GM04503 (cell line): ENCODE measurements at regions not wholly inside any gene's neighbourhood (a gene's known extent, or its start where the extent isn't known, plus 50 kb on each side); places are given as distances from the start of the nearest gene placed in this dataset.
A peak's percentile ranks its signal among the peaks of the same experiment; 100 is the strongest.

ENCODE experiments used
- DNase-seq: peaks from one replicate; pipeline ENCODE4 v3.0.0-alpha.2; 2012; ENCODE audit warnings: low read depth

DNA sequence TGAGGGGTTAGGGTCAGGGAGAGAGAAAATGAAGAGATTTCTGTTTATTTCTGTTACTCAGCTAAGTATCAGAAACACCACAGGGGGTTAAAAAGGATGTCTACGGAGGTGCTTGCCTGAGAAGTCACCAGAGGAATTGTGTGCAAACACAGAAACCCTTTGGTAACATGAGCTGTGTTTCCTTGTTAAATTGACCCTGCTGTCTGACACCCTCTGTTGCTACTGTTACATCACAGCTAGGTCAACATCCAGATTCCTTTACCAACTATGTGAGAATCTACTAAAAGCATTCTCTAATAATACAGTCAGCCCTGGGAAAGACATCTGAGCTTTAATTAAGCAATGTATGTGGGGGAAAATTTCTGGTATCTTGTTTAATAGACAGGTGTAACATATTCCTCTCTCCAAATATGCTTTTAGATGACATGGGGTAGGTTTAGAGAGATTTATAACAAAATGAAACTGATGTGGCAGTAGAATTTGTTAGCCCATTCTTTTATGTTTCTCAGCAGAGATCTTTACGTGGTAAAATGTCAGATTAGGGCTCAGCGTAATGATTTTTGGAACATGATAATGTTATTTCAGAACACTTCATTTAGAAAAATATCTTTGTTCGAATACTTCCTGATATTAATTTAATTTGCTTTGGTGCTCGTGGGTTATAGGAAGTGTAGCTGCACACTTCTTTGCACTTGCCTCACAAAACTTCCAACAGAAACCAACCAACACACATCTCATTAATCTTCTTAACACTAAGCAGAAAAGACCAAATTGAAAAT lies 168.0 kb upstream of the AHR start:
- peak; percentile 58 for DNase-seq

DNA sequence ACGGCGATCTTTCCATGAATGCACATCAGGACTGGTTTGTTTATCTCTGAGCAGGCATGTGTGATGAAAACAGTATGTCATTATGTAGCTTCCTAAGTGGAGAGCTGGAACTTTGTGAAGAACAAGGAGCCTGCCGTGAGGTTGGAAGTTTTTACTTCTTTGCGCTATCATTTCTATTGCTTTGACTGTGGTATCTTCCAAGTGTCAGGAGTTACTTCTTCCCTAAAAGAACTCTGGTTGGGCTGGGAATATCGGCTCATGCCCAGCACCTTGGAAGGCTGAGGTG lies 167.4 kb upstream of the AHR start:
- no peak for DNase-seq

DNA sequence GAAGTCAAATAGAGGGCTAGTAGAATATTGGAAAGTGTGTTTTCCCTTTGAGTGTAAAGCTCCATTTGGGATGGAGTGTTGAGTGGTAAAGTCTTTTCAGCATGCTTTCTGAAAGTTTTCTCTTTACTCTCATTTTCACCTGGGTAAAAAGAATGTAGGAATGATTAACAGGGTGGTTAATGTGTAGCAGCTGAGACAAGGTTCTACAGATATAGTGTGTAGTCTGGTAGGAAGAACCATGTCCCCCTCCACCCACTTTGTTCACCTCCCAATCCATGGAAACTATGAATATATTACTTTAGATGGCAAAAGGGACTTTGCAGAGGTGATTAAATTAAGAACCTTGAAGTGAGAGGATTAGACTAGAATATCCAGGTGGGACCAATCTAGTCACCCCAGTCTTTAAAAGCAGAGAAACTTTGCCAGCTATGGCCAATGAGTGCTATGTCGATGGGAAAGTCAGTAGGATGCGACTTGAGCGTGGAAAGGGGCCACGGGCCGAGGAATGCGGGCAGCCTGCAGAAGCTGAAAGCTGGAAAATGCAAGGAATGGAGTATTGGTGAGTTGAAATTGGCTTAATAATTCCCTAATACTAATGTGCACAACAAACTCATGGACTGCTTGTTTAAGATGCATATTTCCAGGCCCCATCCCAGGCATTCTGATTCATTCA lies 166.3 kb upstream of the AHR start:
- DNase-seq: no peak

DNA sequence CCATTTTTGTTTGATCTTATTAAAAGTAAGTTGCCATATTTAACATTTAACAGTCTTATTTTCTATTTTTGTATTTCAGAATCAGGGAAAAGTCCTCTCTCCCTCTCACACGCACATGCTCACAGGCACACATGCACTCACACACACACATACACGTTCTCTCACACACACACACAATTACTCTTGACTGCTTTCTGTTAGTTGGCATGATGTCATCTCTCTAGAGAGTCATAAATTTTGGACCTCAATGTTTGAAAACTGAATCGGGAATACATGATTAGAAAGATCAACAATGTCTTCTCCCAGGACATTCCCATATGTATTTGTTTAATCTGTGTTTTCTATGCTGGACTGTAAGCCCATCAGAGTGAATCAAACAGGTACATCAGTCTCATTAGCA lies 165.7 kb upstream of the AHR start:
- no peak for DNase-seq

DNA sequence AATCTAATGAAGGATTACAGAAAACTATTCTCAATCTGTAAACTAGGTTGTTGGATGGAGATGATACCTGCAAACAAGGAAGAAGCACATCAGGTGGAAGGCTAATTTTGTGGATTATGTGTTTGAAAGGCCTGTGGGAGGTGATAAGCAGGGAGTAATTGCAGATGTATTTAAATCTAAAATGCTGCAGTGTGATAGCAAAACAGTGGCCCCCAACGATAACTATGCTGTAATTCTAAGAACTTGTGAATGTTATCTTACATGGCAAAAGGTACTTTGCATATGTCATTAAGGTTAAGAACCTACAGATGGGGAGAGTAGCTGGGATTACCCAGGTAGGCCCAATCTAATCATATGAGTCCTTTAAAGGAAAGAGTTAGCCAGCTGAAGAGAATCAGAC lies 164.5 kb upstream of the AHR start:
- no peak for DNase-seq

DNA sequence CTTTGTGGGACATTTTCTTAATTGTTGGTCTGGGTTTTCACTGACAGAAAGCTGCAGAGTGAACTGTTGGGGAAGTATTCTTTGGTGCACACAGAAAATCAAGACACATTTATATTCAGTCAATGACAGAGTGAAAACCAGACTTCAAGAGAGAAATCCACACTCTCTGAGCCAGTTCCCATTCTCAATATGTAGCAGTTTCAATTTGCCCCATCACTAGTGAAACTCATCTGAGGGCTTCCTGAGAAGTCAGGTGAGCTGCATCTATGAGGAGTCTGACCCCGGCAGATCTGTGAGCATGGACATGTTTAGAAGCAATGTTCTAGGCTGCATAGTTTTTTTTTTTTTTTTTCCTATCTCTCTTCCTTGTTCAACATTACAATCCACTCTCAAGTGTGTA lies 163.7 kb upstream of the AHR start:
- no peak for DNase-seq

DNA sequence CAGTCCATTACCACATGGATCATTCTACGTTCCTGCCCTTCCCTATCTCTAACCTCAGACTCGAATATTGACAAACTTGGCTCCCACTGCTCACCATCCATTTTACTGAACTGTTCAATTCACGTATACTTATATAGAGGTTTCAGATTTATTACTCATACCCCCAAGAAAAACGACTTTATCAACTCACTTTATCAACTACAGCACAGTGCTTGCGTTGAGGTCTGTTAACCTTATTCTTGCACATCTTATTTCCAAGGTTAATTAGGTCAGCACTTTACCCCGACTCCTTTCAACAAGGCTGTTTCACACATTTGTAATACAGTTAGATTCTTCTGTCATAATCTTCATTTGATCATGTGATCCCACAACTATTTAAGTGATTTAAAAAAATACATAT lies 162.3 kb upstream of the AHR start:
- no peak for DNase-seq

DNA sequence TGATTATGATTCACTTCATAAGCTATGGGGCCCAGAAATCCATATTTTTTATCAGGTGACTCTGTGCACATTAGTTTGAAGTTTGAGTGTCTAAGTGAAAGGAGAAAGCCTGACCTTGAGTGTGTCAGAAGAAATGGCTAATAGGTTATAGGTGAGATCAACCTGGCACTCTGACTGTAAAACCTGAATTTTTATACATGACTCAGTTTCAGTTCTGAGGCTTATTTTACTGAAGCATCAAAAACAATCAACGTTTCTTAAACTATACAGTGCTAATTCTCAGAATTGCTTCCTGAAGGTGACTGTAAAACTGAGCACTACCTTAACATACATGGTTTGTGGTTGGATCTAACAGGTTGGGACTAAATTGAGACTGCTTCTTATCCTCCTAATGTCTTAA lies 159.4 kb upstream of the AHR start:
- no peak for DNase-seq

DNA sequence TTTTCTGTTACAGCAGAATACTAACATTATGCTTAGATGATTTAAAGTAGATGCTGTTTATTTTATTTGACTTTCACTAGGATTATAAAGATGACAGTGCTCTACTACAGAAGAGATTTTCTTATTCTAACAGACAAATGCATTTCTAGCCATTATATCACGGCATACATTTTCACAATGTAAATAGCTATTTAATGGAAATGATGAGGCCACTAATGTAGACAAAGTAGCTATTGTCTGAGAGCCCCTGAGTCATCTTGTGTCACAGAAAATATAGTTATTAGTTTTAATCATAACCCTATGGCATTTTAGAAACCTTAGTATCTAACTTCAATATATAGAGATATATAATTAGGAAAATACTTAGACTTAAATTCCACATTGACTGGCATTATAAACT lies 158.0 kb upstream of the AHR start:
- no peak for DNase-seq

DNA sequence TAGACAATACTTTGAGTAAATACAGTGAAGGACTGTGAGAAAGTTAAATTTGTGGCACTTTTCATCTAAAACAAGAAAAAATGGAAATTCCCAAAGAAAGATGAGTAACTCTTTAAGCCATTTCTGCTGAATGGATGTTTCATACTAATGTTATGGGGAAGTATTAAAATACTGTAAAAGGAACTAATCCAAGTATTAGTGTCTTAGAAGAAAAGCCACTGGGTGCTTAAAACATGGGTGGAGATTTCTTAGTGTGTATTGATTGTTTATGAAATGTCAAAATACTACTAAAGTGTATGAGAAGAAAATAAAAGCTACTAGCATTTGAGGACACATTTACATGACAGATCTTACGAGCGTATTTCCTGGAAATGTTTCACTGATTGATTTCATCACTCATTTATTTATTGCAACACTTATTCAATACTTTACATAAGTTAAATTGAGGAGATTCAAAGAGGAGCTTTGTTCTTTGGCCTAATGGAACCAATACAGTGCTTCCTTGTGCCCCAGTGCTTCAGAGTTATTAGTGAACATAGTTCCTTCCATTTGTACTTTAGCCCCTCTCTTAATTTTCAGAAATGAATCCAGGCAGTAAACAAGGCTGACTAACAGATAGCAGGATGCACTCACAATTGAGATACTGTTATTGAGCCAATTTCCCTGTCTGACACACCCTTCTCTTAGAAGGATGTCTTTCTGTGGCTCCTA lies 155.5 kb upstream of the AHR start:
- no peak for DNase-seq

DNA sequence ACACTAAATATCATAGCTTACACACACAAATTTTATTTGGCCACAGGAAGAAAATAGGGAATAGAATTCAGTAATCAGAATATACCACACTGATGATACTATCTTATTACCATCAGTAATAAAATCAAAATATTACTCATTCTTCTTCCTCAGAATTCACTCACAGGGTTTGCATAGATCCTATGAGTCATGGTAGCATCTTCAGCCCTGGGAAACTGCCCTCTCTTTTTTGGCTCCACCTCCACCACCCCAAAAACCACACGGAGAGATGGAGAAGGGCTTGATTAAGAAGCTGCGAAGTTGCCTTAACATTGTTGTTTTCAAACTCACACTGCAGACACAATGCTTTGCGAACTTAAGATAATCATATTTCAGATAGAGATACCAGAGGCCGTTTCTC lies 154.1 kb upstream of the AHR start:
- no peak for DNase-seq

DNA sequence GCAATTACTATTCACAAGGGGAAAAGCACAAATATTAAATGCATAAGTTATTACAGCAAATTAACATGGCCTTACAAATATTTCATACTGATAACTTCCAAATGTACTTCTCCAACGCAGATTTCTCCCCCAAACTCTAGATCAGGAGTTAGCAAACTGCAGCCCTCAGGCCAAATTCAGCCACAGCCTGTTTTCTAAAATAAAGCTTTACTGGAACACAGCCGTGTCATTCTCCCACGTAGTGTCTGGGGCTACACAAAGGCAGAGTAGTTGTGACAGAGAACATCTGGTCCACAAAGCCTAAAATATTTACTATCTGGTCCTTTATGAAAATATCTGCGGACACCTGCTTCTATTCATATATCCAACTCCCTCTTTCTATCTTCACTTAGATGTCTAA lies 151.8 kb upstream of the AHR start:
- DNase-seq: no peak

DNA sequence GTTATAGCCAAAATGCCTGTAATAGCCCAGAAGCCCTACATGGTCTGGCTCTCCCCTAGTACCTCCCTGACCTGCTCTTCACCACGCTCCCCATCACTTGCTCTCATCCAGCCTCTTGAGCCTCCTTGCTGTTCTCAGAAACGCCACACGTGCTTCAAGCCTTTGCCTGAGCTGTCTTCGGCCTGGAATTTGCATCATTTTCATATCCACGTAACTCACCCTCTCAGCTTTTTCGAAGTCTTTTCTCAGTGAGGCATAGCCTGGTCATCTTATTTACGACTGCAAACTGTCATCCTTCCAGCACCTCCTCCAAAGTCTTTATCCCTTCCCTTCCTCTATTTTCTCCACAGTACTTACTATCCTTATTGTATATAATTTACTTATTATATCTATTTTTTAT lies 151.0 kb upstream of the AHR start:
- peak; percentile 56 for DNase-seq

DNA sequence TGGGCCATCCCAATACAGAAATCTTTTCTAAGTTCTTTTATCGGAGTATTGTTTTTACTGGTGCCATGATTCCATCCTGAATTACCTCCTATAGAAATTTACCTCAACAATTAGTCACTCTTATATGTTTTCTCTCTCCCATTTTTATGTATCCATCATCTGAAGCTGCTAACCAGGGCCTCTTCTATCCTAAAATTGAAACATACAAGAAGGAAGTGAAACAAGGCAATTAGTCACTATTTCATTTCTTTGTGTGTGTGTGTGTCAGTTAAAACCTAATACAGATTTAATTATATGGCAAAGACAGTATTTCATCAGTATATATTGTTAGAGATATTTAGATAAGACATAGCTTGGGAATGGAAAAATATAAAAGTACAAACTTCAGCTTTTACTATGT lies 148.4 kb upstream of the AHR start:
- DNase-seq: no peak

DNA sequence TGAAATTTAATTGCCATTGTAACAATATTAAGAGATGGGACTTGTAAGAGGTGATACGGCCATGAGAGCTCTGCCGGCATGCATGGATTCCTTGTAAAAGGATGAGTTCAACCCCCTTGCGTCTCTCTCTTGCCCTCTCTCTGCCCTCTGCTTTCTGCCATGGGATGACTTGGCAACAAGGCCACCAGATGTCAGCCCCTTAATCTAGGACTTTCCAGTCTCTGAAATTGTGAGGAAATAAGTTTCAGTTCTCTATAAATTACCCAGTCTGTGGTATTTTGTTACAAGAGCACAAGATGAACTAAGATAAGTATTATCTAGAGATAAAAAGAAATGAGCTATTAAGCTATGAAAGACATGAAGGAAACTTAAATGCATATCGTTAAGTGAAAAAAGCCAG lies 145.7 kb upstream of the AHR start:
- no peak for DNase-seq

DNA sequence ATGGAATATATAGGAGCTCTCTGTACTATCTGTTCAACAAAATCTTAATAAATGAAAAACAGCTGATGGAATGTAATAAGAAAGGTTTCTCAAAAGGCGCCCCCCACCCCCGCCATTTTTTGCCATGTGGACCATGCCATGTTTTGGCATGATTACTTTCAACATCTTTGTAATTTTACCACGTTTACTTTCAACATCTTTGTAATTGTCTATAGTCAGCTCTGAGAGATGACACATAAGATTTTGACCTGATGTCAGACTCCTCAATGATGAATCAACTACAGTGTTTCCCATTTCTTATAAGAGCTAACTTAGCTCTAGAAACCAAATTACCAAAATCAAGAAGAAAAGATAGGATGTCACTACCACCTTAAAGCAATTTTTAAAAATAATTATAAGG lies 144.9 kb upstream of the AHR start:
- DNase-seq: no peak

DNA sequence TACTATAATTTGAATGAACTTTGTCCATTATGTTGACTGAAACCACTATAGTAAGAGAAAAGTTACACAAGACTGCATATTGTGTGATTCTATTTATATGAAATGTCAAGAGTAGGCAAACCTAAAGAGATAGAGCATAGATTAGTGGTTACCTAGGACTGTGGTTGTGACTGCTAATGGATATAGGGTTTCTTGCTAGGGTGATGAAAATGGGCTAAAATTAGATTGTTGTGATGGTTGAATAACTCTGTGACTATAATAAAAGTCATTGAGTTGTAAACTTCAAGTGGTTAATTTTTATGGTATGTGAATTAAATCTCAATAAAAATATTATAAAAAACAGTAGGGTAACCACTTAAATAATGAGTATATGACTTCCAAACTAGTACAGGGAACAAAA lies 142.9 kb upstream of the AHR start:
- DNase-seq: no peak

DNA sequence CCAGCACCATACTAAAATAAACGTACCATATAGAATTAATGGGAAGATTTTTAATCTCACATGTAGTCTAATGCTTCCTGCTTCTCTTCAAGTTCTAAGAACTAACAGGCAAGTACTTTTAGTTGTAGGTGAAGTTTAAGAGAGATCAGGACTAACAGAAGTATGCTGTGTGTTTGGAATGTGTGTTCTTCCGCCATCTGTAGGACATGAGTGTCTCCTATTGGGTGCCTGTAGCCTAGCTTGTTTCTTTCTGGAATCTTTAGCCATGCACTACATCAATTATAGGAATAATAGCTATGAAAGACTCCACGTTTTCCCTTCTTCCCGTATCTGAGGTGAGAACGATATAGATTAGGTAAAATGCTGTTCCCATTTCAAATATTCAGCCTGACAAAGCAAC lies 140.2 kb upstream of the AHR start:
- no peak for DNase-seq

DNA sequence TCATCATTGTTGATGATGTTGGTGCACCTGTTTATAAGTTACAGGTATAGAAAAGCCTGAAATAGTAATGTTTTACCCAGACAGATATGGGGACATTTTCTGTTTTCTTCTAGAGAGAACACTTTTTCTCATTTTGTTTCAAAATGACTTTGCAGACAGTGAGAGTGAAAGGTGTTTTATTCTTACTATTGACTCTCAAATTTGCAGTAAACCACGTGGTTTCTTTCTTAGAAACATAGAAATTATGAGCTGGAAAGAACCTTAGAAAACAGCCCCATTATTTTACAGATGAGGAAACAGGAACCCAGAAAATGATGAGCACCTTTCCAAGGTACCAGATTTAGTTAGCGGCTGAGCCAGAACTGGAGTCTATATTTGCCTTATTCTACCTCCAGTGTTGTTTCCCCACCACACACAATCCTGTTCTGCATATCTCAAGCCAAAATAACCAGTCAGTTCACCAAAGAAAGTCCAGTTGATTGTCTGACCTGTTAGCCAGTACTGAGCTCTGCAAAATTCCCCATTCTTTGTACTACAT lies 138.9 kb upstream of the AHR start:
- no peak for DNase-seq

DNA sequence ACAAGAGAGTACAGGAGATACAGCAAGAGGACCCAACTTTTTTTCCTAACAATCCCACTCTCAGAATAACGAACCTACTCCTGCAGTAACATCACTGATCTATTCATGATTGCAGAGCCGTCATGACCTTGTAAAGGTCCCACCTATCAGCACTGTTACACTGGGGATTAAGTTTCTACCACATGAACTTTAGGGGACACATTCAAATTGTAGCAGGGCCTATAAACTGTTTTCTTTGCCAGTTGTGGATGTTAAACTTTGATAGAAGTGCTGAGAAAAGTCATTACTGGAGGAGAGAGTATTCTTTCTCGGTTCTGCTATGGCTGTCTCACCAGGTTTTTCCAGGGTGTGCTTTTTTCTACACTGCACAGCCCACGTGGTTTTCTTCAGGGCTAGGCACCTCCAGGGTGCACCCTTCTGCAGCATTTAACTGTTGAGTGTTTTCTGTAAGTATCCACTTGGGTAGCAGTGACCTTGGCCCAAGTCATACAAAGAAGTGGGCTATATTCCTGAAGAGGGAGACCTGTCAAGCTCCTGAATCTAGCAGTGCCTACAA lies 131.6 kb upstream of the AHR start:
- no peak for DNase-seq

DNA sequence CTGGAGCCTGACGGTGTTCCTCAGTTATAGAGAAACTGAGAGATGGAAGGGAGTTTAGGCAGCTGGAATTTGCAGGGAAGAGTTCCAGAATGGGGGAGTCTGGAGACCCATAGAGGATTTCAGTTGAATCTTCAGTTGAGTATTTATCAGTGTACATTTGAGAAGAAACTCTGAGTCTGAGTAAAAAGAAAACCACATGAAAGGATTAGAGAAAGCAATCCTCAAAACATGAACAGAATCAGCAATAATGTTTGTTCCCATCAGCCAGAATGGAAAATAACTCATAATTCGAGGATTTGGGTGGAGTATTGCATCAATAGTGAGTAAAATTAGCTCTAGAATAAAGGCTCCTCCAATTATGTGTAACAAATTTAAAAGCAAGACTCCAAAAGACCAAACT lies 130.0 kb upstream of the AHR start:
- no peak for DNase-seq

DNA sequence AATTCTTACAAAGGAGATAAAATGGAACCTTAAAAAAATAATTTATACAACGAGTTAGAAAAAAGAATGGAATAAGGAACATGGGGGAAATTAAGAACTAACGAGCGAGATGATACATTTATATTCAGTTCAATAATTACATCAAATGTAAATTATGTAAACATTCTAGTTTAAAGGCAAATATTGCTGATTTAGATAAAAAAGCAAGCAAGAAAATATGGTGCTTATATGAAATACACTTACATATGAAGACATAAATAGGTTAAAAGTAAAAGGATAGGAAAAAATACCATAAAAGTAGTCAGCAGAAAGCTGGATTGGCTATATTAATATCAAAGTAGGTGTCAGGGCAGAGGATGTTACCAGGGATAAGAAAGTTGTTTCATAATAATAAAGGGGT lies 127.0 kb upstream of the AHR start:
- no peak for DNase-seq

DNA sequence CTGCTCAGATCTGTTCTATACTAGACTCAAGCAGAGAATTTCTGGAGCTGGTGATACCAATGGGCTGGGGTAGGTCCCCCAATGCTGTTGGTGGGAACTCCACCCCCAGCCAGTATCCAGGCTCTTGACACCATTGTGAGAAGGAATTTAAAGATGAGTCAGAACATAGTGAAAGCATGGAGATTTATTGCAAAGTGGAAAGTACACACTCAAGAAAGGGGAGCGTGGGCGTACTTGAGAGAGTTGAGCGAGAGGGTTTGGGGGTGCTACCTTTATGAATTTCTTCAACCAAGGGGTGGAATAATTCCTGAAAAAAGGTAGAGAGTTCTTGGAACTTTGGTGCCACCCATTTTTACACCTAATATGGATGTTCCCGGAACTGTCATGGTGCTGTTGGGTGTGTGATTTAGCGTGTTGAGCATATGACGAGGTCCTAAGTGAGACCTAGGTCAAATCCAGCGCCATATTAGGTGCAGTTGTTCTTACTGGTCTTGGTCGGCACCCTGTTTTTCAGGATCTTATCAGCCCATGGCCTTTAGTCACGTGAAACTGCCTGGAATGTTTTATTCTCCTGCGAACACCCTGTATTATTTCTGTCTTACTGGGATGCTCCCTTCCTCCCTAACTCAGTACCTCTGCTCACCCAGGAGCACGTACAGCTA lies 122.0 kb upstream of the AHR start:
- no peak for DNase-seq
